Renal pelvis (tissue), 1 donor: ENCODE measurements at regions not wholly inside any gene's neighbourhood (a gene's known extent, or its start where the extent isn't known, plus 50 kb on each side); places are given as distances from the start of the nearest gene placed in this dataset.
"Not testable (repeated sequence)": the region's sequence is repeated elsewhere in the genome, so short reads cannot be mapped to it uniquely, and the experiment has no call there.

Source experiments
- DNase-seq: peaks from one replicate; pipeline ENCODE4 v3.0.0-alpha.2; 2013

DNA sequence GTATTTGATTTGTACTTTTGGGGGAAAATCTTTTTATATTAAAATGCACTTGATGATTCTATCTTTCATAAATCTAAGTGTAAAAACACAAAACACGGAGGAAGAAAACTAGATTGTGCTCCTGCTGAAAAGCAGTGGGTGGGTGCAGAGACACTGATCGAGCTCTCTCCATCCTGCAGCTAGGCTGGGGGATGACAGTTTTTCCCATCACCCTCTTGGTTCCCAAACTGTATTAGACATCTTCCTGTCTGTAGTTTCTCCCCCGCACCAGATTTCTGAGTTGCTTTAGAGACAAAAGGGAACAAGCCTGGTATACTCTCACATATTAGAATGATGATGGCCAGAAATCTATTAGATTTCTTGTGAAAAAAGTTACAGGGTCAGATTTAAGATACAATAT, 99.6 kb downstream of the FAM114A2 start:
- DNase-seq, result no peak

DNA sequence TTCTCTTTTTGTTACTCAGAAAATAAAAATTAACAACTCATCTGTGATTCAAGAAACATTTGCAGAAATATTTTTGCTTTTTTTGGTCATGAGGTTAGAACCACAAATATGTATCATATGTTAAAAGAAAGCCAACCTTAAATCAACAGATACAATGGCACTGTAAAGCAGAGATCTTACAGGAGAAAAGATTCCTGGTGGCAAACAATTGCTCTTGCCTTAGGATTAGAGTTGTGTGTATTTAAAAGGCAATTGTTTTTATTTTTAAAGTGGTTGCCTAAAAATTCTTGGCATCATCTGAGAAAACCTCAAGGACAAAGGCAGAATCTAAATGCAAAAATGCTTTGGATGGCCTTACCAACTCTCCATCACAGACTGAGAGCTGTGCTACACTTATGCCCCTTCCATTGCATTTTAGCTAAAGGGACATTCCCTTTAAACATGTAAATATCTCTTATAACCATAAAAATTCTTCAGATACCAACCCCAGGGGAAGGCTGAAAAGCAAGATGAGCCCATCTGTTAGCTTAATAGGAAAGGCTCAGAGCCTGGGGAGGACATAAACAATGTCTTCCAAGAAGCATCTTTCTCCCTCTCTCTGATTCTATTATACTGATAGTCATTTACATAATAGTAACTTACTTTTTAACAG, 100.4 kb downstream of the FAM114A2 start:
- DNase-seq, result no peak

DNA sequence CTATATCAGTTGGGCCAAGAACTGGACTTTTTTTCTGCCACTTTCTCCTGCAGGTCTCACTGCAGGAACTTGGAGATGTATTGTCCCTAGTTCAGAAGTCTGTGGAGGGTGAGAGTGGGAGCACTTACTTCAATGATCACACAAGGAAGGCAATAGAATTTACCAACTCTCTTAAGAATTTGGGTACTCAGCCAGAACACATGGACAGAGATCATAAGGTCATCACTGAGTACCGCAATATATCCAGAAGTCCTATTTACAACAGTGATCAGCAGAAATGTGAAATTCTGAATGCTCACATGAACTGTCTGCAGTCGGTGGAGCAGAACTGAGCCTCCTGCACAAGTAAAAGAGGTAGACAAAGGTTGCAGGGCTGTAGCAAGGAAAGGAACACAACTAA, 101.0 kb downstream of the FAM114A2 start:
- no peak for DNase-seq

DNA sequence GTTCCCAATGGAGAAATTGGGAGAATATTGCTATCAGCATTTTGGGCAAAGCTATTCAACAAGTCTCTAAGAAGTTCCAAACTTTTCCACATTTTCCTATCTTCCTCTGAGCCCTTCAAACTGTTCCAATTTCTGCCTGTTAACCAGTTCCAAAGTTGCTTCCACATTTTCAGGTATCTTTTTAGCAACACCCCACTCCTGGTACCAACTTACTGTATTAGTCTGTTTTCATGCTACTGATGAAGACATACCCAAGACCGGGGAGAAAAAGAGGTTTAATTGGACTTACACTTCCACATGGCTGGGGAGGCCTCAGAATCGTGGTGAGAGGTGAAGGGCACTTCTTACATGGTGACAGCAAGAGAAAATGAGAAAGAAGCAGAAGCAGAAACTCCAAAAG, 103.6 kb downstream of the FAM114A2 start:
- DNase-seq, result not testable (repeated sequence)

DNA sequence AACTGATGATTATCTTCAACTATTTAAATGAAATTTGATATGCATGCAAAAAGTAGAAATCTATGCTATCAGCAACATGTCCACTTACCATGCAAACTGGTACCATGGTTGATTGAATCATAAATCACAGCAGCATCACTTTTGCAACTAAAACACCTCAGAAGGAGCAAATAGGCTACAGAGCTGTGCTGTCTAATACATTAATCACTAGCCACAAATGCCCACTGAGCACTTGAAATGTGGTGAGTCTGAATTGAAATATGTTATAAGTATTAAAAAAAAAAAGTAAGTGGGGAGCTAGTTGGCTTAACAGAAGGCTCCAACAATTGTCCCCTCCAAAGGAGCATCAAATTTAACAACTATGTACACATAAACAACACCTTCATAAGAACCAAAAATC, 112.5 kb downstream of the FAM114A2 start:
- DNase-seq, result no peak

DNA sequence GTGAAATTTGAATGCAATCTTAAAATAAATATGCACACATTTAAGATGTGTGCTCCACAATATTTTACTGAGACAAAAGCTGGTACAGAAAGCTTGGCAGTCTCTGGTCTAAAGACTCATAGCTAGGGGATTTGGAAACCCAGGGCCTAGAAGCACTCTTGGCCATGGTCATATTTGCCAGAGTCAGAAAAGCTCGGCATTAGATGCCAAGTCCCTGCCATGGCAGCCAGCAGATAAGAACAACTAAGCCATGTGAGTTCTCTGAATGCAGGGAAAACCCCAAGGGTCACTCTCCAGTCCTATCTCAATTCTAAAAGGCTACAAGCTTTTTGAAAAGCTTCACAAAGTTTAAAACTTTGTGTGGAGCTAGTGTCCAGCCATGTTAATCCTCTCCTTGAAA, 119.5 kb downstream of the FAM114A2 start:
- DNase-seq, result no peak

DNA sequence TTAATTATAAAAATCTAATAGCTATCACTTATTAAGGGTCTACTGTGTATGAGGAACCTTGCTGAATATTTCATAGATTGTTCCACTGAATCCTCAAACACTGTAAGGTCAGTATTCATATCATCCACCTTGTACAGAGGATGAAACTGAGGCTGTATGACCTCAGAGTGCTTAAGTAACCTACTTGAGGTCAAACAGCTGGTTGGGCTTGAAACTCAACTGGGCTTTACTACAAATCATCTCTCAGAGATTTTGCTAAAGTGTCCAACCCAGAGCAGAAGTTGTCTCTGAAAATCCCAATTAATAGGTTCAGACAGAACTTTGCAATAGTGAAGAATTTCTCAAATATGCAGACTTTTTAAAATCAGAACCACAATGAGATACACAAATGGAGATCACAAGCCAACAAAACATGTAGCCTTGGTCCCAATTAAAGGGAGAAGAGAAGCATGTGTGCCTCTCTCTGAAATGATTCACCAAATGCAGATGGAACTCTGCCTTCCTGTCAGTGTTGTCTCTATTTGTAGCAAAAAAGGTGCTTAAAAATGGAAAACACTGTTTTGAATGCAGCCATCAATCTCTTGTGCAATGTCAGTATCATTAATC, 131.4 kb downstream of the FAM114A2 start:
- no peak for DNase-seq

DNA sequence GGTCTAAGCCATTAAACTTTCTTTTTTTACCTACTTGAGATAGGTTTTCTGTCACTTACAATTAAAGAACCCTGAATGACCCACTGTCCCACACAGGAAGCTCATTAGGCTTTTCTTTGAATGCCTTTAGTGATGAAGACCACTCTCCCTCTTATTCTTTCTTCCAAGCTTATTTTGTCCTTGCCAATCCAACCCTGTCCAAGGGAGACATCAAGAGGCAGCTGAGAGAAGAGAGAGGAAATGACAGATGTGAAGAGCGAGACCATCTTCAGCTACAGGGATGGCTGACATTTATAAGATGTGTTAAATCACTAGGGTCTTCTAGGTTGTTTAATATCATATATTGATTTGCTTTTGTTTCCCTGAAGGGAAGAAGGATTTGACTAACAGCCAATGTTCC, 133.5 kb downstream of the FAM114A2 start:
- DNase-seq, result no peak

DNA sequence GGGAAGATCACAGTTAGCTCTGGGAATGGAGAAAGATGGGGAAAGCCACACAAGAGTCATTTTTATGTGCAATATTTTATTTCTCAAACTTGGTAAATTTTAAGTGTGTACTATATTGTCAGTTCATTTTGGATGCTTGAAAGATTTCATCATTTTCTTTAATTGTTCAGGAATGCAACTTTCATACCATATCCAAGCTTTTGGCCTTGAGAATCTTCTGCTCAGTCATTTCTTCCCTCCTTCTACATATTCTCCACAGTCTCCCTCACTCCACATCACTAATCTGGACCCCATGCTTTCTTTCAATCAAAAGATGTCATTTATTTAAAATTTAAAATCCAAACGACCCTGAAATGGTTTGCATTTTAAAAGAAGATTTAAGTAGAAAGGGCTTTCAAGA, 135.4 kb downstream of the FAM114A2 start:
- DNase-seq, result no peak

DNA sequence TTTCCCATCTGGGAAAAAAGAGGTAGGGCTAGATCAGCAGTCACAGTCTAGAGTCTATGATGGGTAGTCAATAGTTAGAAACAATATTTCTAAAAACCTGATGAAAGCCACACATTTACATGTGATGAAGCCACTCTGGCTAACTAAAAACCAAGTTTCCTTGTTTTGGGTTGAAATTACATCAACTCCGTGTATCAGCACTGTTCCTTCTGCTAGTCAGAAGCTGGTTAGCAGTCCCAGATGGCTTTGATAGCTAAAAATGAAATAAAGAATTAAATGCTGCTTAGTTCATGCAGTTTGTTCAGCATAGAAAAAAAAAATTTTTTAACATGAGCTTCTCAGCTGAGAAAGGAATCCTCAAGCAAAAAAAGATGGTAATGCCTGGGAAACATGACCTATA, 136.7 kb downstream of the FAM114A2 start:
- DNase-seq, result no peak

DNA sequence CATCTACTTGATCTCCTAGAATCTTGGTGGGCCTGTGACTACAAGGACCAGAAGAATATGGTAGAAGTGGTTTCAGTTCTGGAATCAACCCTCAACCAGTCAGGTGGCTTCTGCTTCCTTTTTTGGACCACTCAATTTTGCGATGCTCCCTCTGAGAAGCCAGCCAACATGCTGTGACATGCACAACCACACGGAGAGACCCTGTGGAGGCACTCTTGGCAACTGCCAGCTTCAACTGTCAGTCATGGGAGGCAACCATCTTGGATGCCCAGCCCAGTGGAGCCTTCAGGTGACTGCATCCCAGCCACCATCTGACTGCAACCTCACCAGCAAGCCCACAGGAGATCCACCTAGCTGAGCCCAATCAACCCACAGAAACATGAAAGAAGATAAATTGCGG, 137.3 kb downstream of the FAM114A2 start:
- no peak for DNase-seq

DNA sequence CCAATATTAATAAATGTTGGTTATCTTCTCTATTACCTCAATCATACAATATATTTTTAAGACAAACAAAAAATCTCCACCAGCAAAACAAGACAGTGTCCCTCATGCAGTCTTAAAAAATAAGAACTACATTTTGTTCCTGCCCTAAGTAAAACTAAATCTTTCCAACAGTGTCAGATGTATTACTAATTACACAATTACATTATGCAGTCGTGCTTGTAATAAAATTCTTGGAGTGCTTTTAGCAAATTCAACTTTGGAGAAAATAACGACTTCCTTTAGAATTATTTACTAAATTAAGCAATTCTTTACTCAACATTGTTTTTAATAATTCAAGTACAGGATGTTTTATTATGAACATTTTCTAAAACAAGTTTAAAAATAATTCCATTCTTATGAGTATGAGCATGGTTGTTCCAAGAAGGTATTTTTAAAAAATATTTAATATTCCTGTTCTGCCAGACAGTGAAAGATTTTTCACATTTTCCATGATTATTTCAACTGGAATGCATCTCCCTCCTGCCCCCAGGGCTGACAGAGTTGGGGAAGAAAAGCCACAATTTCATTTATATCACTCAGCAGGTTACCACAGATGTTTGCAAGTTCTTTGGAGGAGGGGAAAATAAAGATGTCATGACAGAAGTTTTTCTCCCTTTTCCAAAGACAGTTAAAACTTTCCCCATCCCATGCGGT, 137.9 kb downstream of the FAM114A2 start:
- DNase-seq, result no peak

DNA sequence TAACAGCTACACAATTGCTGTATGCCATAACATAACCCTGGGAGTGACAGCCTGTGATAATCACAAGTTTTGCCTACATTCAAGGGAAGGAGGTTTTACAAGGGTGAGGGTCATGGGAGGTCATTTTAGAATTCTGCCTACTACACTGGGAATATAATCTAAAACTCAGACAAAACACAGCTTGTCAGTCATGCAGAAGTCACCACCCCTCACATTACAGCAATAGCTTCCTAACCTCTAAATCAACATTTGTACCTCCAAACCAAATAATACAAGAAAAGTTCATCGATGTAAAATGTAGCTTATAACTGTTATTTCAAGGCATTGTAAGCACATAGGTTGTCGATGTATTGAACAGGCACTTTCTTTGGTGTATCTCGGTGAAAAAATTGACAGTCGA, 139.0 kb downstream of the FAM114A2 start:
- DNase-seq, result no peak

DNA sequence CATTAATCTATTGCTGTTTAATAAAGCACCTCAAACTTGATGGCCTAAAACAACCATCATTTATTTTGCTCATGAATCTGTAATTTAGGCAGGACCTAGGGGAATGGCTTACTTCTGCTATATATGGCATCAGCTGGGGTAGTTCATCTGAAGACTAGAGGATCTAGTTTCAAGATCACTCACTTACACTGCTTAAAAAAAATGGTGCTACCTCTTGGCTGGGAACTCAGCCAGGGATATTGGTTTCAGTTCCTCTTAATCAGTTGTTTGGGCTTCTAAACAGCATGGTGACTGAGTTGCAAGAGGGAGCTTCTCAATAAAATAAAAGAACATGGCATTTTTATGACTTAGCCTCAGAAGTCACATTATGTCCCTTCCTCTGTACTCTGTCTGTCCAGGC, 142.0 kb downstream of the FAM114A2 start:
- DNase-seq, result peak; percentile 40

DNA sequence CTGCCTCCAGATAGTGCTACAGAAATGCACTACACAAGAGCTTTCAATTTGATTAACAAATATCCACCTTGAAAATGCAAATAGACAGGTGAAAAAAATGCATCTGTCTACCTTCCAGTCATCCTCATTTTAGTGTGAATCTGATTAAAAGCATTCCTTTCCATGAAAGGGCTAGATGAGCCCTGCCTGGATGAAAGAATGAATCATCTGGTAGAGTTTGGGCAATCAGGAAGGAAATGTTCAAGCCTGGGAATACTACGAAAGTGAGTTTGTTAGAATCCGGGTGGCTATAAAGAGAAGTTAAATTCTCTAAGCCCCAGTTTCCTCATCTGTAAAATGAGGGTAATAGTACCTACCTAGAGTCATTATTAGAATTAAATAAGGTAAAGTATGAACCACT, 142.6 kb downstream of the FAM114A2 start:
- DNase-seq, result no peak

DNA sequence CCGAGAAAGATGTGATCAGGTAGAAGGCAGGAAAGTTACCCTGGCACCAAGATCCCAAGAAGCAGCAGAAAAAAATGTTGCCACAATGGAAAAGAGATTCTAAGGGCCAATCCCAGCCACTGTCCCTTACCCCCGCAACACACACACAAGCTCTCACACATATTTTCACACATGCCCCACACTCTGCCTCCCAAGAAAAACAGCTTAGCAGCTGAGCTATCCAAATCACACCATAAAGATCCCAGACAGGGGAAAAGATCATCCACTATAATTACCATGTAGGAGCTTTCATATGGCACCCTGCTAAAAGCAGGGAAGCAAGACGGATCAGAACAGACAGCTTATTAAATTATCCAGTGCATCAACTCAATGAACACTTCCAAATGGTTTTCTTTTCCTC, 143.4 kb downstream of the FAM114A2 start:
- DNase-seq, result no peak

DNA sequence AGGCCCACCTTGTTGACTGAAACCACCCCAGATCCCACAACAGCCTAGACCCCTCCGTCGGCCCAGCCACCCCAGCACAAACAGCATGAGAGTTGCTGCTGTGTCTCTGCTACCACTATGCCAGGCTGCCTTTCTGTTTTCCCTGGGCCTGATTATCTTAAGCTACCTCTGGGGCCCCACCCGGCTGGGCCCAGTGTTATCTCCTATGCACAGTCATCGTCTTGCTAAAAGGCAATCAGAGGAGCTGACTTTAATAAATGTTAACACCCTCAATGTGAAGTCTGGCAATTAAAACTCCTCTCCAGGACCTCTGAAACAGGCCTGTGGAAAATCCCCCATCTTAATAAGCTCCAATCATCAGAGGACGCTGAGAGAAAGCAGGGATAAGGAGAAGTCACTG, 144.9 kb downstream of the FAM114A2 start:
- no peak for DNase-seq

DNA sequence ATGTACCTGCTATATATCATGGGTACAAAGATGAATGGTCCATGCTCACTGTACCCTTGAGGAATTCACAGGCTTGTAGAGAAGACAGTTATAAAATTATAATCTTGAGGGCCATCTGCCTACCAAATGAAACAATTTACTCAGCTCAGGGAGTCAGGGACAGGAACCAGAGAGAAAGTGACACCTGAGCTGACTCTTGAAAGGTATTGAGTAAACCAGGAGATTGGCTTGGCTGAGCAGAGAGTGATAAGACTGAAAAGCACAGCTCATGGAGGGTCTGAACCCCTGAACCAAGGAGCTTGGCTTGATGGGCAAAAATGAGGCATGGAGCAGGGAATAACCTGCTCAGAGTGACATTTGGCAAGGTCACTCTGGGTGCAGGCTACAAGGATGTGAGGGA, 147.3 kb downstream of the FAM114A2 start:
- DNase-seq, result no peak

DNA sequence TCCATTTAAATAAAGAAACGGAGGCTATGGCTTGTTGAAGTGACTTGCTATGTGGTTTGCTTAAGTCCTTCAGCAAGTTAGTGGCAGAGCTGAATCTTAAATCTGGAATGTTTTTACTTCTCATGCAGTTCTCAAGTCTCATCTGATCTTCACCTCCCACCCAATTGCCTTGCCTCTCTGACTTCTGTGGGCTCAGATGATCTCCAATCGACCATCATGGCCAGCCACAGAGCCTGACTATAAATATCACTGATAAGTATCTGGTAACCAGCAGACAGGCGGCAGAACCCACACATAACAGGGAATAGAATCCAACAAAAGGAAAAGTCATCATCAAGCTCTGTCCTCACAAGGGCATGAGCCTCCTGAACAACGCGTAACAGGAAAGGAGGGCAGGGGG, 149.9 kb downstream of the FAM114A2 start:
- DNase-seq, result no peak

DNA sequence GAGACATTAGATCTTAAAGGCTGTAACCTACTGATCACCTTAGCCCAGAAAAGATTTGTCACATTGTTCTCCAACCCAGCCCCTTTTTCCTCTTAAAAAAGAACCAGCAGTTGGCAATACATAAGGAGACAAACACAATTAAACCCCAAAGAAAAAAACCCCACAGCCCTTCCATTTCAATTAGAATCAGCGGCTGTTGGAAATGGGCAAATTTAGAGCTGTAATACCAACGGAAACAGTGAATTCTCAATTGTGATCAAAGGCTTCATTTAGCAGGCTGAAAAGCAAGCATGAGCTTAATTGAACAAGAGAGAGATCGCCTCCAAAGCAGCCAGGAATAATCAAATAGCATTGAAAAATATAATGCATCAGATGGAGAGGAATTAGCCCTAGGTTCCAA, 153.6 kb downstream of the FAM114A2 start:
- no peak for DNase-seq

DNA sequence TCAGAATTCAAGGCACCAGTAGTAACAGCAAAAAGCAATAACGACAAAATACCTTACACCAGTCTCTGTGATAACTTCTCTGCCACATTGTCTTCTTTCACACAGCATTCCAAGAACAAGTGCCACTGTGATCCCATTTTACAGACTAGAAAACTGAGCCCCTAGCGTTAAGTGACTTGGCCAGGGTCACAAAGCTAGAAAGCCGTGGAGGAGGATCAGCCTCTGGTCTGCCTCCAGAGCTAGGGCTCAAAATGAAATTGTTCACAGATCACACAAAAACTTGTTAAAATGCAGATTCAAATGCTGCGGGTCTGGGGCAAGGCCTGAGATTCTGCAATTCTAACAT, 154.1 kb downstream of the FAM114A2 start:
- DNase-seq, result no peak

DNA sequence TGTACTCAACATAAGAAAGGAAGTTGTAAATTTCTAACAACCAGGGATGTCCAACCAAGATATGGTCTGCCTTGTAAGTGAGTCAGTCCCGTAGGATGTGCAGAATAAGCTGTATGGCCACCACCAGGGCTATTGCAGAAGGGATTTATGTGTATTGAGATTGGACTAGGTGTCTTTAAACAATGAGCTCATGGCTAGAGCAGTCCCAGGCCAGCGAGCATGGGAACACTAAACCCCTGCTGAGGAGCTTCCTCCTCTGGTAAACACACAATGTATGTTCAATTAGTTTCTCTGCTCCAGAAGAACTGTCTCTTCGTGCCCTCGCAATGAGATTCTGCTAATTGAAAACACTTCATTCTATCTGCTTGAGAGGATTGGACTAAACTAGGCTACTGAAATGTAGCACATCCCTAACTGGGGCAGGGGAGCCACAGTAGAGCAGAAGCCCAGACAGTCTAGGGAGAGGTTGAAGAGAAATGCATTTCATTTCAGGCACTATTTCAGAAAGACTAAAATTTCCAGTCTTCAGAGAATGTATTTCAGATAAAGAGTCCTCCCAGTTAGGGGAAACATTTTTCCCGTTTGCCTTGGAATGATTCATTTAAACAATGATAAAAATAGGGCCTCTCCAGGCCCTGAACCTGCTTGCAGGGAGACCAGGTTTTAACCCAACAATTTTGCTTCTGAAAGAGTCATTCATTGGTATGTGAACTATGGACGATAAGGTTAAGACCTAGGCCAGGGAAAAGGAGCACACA, 154.7 kb downstream of the FAM114A2 start:
- DNase-seq, result no peak

DNA sequence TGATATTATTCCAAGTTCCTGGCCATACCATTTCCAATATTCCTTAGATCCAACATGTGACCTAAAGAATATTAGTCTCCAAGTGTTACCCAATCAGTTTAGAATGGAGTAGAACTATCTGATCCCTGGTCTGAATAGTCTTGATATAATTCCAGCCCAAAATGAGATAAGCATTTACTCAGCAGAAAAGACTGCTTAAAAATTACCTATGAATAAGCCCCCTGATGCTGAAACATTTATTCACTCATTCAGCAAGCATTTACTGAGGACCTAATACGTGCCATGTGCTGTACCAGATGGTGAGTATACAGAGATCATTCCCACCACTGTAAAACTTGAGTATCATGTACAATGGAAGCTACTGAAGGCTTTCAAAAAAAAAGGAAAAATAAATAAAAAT, 157.0 kb downstream of the FAM114A2 start:
- DNase-seq, result no peak
